ENCODE measurements at regions not wholly inside any gene's neighbourhood (a gene's known extent, or its start where the extent isn't known, plus 50 kb on each side); places are given as distances from the start of the nearest gene placed in this dataset.
A peak's percentile ranks its signal among the peaks of the same experiment; 100 is the strongest.

- no peak for DNase-seq
These were observed 138.5 kb upstream of the HES1 start for GRCh38 chr3:193997228-193998122.

- DNase-seq: no peak
These were observed 137.9 kb upstream of the HES1 start for GRCh38 chr3:193998123-193998448.

- peak in 2 of 4 experiments; percentile 32 to 36 for DNase-seq
These were observed 137.2 kb upstream of the HES1 start for GRCh38 chr3:193998628-193999195.

GRCh38 chr3:194000100-194000499 lies 135.8 kb upstream of the HES1 start:
- no peak for DNase-seq

- no peak for DNase-seq
These were observed 135.2 kb upstream of the HES1 start for GRCh38 chr3:194000712-194001111.

- no peak for DNase-seq
These were observed 134.1 kb upstream of the HES1 start for GRCh38 chr3:194001728-194002459.

GRCh38 chr3:194003114-194004057 lies 132.6 kb upstream of the HES1 start:
- DNase-seq: peak; percentile 89 to 95 (median 95)

- peak in 1 of 4 experiments; percentile 24 for DNase-seq
These were observed 129.9 kb upstream of the HES1 start for GRCh38 chr3:194005930-194006501.

GRCh38 chr3:194007592-194008337 lies 128.2 kb upstream of the HES1 start:
- DNase-seq: peak in 1 of 4 experiments; percentile 36

GRCh38 chr3:194009019-194009418 lies 126.9 kb upstream of the HES1 start:
- DNase-seq: no peak

- no peak for DNase-seq
These were observed 125.9 kb upstream of the HES1 start for GRCh38 chr3:194009892-194010533.

- no peak for DNase-seq
These were observed 124.1 kb upstream of the HES1 start for GRCh38 chr3:194011807-194012206.

- no peak for DNase-seq
These were observed 122.0 kb upstream of the HES1 start for GRCh38 chr3:194013928-194014327.

GRCh38 chr3:194014756-194015155 lies 121.2 kb upstream of the HES1 start:
- DNase-seq: no peak

GRCh38 chr3:194019398-194020165 lies 116.4 kb upstream of the HES1 start:
- no peak for DNase-seq

GRCh38 chr3:194022052-194022451 lies 113.9 kb upstream of the HES1 start:
- DNase-seq: no peak

GRCh38 chr3:194022816-194023215 lies 113.1 kb upstream of the HES1 start:
- no peak for DNase-seq

- no peak for DNase-seq
These were observed 112.3 kb upstream of the HES1 start for GRCh38 chr3:194023501-194024280.

- DNase-seq: no peak
These were observed 110.8 kb upstream of the HES1 start for GRCh38 chr3:194025119-194025518.

All from suppressor macrophage (primary cell).